ENCODE measurements at regions not wholly inside any gene's neighbourhood (a gene's known extent, or its start where the extent isn't known, plus 50 kb on each side); places are given as distances from the start of the nearest gene placed in this dataset.

DNA sequence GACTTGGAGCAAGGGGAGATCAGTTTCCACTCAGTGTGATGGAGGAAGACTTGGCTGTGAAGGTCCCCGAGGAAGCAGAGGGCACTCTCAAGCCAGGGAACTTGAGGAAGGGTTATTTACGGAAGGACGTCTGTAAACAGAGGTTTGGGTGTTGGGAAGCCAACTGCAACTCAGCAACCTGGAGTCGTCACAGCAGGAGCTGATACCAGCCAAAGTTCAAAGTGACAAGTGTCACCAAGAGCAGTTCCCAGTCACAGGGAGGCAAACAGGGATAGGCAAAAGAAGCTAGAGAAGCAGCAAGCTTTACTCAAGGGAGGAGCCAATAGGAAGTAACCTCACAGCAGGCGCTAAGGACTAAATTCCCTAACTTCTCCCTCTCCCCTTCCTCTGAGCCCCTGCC is 205.5 kb downstream of the EFNB2 start:
- Histone ChIP-seq H3K27me3 (replicated peaks; ENCODE audit: control insufficient read depth, insufficient read depth, low read length) (no peaks in the 10 kb centered on the region), H3K4me1 (ENCODE audit: control insufficient read depth, insufficient read depth, low read length) (no peaks in the 10 kb centered on the region), H3K9ac (ENCODE audit: low read length) (no peak overlapping the region), H3K9me3 (ENCODE audit: control insufficient read depth, low read length) (no peaks in the 10 kb centered on the region), H3K36me3 (ENCODE audit: control insufficient read depth, insufficient read depth, low read length, severe bottlenecking) (no peaks in the 10 kb centered on the region), H3K4me3 (ENCODE audit: low read length) (no peak overlapping the region)
- no peak for DNase-seq (ENCODE audit: low read depth)

DNA sequence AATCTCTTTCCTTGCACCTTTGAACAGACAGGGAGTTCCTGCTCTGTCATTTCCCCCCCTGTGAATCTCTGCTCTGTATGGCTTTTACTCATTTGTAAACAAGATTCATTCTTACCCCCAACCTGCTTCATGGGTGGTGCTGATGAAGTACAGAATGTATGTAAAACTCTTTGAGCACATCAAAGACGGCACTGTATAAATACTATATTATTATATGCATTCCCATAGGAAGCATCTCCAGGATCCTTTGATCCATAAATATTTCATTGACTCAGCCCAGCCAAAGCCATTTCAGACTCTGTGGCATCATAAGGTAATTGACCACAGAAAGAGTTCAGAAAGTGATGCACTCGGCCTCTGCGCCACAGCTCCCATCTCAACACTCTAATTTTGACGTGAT is 208.7 kb downstream of the EFNB2 start:
- Histone ChIP-seq H3K9me3 (ENCODE audit: control insufficient read depth, low read length) (peaks cover 16% of the 10 kb centered on the region), H3K36me3 (ENCODE audit: control insufficient read depth, insufficient read depth, low read length, severe bottlenecking) (no peaks in the 10 kb centered on the region), H3K4me3 (ENCODE audit: low read length) (no peak overlapping the region), H3K27me3 (replicated peaks; ENCODE audit: control insufficient read depth, insufficient read depth, low read length) (no peaks in the 10 kb centered on the region), H3K9ac (ENCODE audit: low read length) (no peak overlapping the region), H3K4me1 (ENCODE audit: control insufficient read depth, insufficient read depth, low read length) (no peaks in the 10 kb centered on the region)
- no peak for DNase-seq (ENCODE audit: low read depth)

DNA sequence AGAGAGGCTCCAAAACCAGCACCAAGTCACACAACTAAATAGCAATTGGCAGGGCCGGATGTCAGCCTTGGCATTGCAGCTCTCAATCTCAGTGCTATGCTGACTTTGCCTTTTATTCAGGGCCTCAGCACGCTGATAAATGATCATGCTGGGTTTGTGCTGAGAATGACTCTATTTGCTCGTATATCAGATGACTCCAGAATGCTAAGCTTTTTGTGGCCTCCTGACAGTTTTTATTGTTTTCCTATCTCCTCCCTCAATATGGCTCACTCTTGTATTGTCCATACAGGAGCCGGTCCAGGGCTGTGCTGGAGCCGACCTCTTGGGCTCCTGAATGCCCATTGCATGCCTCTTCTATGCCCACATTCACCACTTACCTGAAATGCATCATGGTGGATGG is 211.0 kb downstream of the EFNB2 start:
- Histone ChIP-seq H3K36me3 (ENCODE audit: control insufficient read depth, insufficient read depth, low read length, severe bottlenecking) (no peaks in the 10 kb centered on the region), H3K9ac (ENCODE audit: low read length) (no peak overlapping the region), H3K27me3 (replicated peaks; ENCODE audit: control insufficient read depth, insufficient read depth, low read length) (no peaks in the 10 kb centered on the region), H3K4me1 (ENCODE audit: control insufficient read depth, insufficient read depth, low read length) (no peaks in the 10 kb centered on the region), H3K9me3 (ENCODE audit: control insufficient read depth, low read length) (peaks cover 20% of the 10 kb centered on the region), H3K4me3 (ENCODE audit: low read length) (no peak overlapping the region)
- DNase-seq (ENCODE audit: low read depth) = no peak

DNA sequence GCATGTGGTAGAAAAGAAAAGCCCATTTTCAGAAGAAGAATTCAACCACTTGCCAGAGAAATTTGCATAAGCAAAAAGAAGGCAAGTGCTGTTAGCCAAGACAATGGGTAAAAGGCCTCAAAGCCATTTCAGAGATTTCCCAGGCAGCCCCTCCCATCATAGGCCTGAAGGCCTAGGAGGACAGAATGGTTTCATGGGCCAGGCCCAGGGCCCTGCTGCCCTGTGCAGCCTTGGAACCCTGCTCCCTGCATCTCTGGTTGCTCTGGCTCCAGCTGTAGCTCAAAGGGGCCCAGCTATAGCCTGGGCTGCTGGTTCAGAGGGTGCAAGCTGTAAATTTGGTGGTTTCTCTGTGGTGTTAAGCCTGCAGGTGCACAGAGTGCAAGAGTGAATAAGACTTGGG is 212.8 kb downstream of the EFNB2 start:
- DNase-seq (ENCODE audit: low read depth) = no peak
- Histone ChIP-seq H3K4me3 (ENCODE audit: low read length) (no peak overlapping the region), H3K27me3 (replicated peaks; ENCODE audit: control insufficient read depth, insufficient read depth, low read length) (no peaks in the 10 kb centered on the region), H3K36me3 (ENCODE audit: control insufficient read depth, insufficient read depth, low read length, severe bottlenecking) (no peaks in the 10 kb centered on the region), H3K9me3 (ENCODE audit: control insufficient read depth, low read length) (peaks cover 20% of the 10 kb centered on the region), H3K4me1 (ENCODE audit: control insufficient read depth, insufficient read depth, low read length) (no peaks in the 10 kb centered on the region), H3K9ac (ENCODE audit: low read length) (no peak overlapping the region)

DNA sequence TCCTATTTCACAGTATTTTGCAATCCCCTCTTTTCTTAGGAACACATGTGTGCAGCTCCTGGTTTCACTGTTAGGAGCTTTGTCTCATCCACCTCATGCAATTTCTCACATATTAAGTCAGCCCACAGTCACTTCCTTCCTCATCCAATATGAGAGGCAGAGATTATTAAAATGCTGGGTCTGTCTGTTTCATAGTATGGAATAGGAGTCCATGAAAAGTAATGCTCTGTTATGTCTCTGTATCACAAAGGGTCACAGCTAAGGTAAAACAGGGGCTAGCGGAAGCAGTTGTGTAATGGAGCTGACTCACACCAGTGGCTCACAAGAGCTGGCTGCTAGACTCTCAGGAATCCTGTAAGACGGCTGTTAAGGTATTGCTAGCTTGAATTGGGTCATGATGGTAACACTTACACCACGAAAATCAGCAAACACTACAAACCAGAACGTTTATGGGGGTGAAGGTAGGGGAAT is 216.5 kb downstream of the EFNB2 start:
- Histone ChIP-seq H3K36me3 (ENCODE audit: control insufficient read depth, insufficient read depth, low read length, severe bottlenecking) (no peaks in the 10 kb centered on the region), H3K4me3 (ENCODE audit: low read length) (no peak overlapping the region), H3K9ac (ENCODE audit: low read length) (no peak overlapping the region), H3K9me3 (ENCODE audit: control insufficient read depth, low read length) (peaks cover 20% of the 10 kb centered on the region), H3K27me3 (replicated peaks; ENCODE audit: control insufficient read depth, insufficient read depth, low read length) (no peaks in the 10 kb centered on the region), H3K4me1 (ENCODE audit: control insufficient read depth, insufficient read depth, low read length) (no peaks in the 10 kb centered on the region)
- peak; percentile 89 for DNase-seq (ENCODE audit: low read depth)

DNA sequence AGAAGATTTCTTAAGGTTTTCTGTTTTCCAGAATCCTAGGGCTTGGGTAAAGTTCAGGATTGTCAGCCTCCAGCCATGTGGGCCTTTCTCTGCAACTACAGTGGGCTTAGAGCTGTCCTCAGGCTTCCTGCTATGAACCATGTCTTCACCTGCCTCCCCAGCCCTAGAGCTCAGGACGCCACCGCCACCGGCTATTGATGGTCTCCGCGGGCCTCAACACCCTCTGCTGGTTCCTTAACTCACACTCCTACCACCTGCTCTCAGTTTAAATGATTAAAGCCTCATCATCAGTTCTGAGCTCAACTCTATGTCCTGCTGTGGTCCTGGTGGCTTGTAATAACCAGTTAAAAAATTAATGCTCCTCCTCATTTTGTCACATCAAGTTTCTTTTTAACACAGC is 221.0 kb downstream of the EFNB2 start:
- H3K27me3 ChIP-seq (replicated peaks; ENCODE audit: control insufficient read depth, insufficient read depth, low read length) = no peaks in the 10 kb centered on the region
- H3K36me3 ChIP-seq (ENCODE audit: control insufficient read depth, insufficient read depth, low read length, severe bottlenecking) = no peaks in the 10 kb centered on the region
- no peak overlapping the region for H3K4me3 ChIP-seq (ENCODE audit: low read length)
- no peak for DNase-seq (ENCODE audit: low read depth)
- H3K9me3 ChIP-seq (ENCODE audit: control insufficient read depth, low read length) = no peaks in the 10 kb centered on the region
- no peak overlapping the region for H3K9ac ChIP-seq (ENCODE audit: low read length)
- no peaks in the 10 kb centered on the region for H3K4me1 ChIP-seq (ENCODE audit: control insufficient read depth, insufficient read depth, low read length)

DNA sequence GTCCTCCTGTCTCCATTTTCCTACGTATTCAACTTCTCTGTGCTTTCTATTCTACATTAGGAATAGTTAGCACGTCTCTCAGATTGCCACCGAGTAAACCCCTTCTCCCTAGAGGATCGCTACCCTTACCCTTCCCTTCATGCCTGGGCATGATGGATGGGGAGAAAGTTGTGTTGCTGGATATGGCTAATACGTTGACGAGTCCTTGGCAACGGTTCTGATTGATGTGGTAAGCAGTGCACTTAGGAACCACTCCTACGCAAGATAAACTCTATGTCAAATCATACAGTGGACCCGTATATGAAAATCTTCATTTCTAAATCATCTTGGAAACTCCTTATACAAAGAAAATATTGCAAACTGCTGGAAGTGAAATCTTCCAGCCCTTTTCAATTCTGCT is 224.5 kb downstream of the EFNB2 start:
- Histone ChIP-seq H3K9me3 (ENCODE audit: control insufficient read depth, low read length) (no peaks in the 10 kb centered on the region), H3K36me3 (ENCODE audit: control insufficient read depth, insufficient read depth, low read length, severe bottlenecking) (no peaks in the 10 kb centered on the region), H3K9ac (ENCODE audit: low read length) (no peak overlapping the region), H3K4me3 (ENCODE audit: low read length) (no peak overlapping the region), H3K4me1 (ENCODE audit: control insufficient read depth, insufficient read depth, low read length) (no peaks in the 10 kb centered on the region), H3K27me3 (replicated peaks; ENCODE audit: control insufficient read depth, insufficient read depth, low read length) (no peaks in the 10 kb centered on the region)
- no peak for DNase-seq (ENCODE audit: low read depth)

DNA sequence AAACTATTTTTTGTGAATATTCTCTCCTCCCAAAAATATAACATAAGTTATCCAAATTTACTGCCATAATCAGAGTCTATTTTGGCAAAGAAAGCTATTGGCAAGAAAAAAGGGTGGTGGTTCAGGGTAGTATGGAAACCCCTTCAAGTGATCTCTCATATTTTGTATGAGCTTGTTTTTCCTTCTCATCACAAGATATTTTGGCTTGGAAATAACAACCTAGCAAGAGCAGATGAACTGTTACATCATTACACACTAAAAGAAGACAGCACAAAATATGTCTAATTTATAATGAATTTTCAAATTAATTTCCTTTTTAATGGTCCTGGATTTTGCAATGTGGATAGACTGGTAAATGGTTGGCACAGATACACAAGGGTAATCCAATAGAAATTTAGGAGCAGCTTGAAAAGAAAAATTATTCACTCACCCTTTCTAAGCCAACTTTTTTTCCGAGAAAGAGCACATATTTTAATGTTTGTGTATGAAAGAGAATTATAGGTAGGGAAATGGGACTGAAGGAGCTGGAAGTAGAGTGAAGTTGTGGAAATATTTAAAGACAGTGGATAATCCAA is 225.1 kb downstream of the EFNB2 start:
- Histone ChIP-seq H3K4me3 (ENCODE audit: low read length) (no peak overlapping the region), H3K9me3 (ENCODE audit: control insufficient read depth, low read length) (no peaks in the 10 kb centered on the region), H3K4me1 (ENCODE audit: control insufficient read depth, insufficient read depth, low read length) (no peaks in the 10 kb centered on the region), H3K27me3 (replicated peaks; ENCODE audit: control insufficient read depth, insufficient read depth, low read length) (no peaks in the 10 kb centered on the region), H3K36me3 (ENCODE audit: control insufficient read depth, insufficient read depth, low read length, severe bottlenecking) (no peaks in the 10 kb centered on the region), H3K9ac (ENCODE audit: low read length) (no peak overlapping the region)
- DNase-seq (ENCODE audit: low read depth) = no peak

DNA sequence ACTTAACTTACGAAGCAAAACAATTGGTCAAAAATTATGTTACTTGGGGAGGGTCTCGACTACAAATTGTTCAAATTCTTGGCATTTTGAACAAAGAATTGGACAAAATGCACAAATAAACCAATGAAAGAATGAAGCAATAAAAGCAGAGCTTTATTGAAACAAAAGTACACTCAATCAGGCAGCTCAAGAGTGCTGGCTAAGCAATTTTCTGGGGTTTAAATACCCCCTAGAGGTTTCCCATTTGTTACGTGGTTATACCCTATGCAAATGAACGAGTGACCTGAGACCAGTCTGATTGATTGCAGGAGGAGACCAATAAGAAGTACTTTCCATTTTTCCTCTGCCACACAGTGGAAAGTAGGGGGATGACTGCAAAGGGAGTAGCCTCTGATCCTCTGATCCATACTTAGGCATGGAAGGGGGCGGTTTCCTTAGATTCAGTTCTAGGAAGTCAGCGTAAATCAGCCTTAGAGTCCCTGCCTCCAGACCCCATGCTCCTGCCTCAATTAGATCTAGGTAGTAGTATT is 228.6 kb downstream of the EFNB2 start:
- no peak overlapping the region for H3K9ac ChIP-seq (ENCODE audit: low read length)
- H3K4me1 ChIP-seq (ENCODE audit: control insufficient read depth, insufficient read depth, low read length) = no peaks in the 10 kb centered on the region
- H3K4me3 ChIP-seq (ENCODE audit: low read length) = no peak overlapping the region
- H3K9me3 ChIP-seq (ENCODE audit: control insufficient read depth, low read length) = peaks cover 19% of the 10 kb centered on the region
- DNase-seq (ENCODE audit: low read depth) = no peak
- H3K27me3 ChIP-seq (replicated peaks; ENCODE audit: control insufficient read depth, insufficient read depth, low read length) = no peaks in the 10 kb centered on the region
- H3K36me3 ChIP-seq (ENCODE audit: control insufficient read depth, insufficient read depth, low read length, severe bottlenecking) = no peaks in the 10 kb centered on the region

DNA sequence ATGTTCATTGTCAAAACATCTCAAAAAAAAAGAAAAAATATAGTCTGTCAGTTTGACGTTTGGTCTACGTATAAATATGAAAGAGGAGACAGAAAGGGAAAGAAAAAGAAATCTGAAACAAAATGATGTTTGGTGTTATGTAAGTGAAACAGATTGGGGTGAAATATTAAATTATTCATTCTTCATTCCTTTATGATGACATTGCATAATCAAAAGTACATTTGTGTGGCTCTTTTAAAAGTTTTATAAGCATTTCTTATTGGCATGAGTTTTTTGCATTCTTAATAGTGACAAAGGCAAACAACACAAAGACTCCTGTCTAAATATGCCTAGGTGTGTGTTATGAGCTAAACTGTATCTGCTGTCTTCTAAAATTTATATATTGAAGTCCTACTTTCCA is 232.6 kb downstream of the EFNB2 start:
- no peaks in the 10 kb centered on the region for H3K36me3 ChIP-seq (ENCODE audit: control insufficient read depth, insufficient read depth, low read length, severe bottlenecking)
- H3K4me3 ChIP-seq (ENCODE audit: low read length) = no peak overlapping the region
- no peak for DNase-seq (ENCODE audit: low read depth)
- no peaks in the 10 kb centered on the region for H3K4me1 ChIP-seq (ENCODE audit: control insufficient read depth, insufficient read depth, low read length)
- H3K9ac ChIP-seq (ENCODE audit: low read length) = no peak overlapping the region
- no peaks in the 10 kb centered on the region for H3K27me3 ChIP-seq (replicated peaks; ENCODE audit: control insufficient read depth, insufficient read depth, low read length)
- H3K9me3 ChIP-seq (ENCODE audit: control insufficient read depth, low read length) = peaks cover 19% of the 10 kb centered on the region

DNA sequence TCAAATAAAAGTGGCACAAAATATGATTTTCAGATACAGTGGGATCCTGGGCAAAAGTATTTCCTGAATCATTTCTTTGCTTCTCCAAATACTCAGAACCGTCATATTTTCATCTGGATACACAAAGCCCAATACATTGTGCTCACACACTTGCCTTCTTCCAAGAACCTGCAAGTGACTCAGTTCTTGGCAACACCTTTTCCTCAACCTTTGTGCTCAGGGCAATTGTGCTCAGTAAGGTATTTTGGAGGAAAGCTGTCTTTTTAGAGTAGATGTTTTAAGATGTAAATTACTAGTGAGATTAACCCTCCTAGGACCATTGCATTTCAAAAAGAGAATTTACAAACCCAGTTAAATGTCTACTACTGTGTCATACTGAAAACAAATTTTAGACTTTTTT is 233.5 kb downstream of the EFNB2 start:
- peaks cover 19% of the 10 kb centered on the region for H3K9me3 ChIP-seq (ENCODE audit: control insufficient read depth, low read length)
- H3K4me1 ChIP-seq (ENCODE audit: control insufficient read depth, insufficient read depth, low read length) = no peaks in the 10 kb centered on the region
- H3K9ac ChIP-seq (ENCODE audit: low read length) = no peak overlapping the region

DNA sequence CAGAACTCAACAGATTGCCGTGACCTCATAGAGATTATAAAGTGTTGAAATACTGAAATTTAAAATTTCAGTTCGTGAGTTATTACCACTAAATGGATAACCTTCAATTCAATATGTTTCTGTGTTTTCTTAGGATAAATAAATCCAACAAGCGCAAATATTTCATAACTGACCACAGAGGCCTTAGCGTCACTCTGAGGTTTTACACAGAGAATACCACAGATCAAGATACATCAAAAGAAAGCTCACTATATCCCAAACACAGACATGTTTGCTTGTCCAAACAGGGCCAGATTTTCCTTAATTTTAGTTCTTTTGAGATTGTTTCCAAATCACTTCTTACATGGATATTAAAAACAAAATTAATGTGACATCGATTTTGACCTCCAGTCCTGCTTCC is 235.8 kb downstream of the EFNB2 start:
- peaks cover 5% of the 10 kb centered on the region for H3K27me3 ChIP-seq (replicated peaks; ENCODE audit: control insufficient read depth, insufficient read depth, low read length)
- peaks cover 13% of the 10 kb centered on the region for H3K9me3 ChIP-seq (ENCODE audit: control insufficient read depth, low read length)
- no peaks in the 10 kb centered on the region for H3K36me3 ChIP-seq (ENCODE audit: control insufficient read depth, insufficient read depth, low read length, severe bottlenecking)
- H3K4me1 ChIP-seq (ENCODE audit: control insufficient read depth, insufficient read depth, low read length) = no peaks in the 10 kb centered on the region
- peak; percentile 30 for DNase-seq (ENCODE audit: low read depth)
- H3K9ac ChIP-seq (ENCODE audit: low read length) = no peak overlapping the region
- no peak overlapping the region for H3K4me3 ChIP-seq (ENCODE audit: low read length)

More for the DNA sequence above, 233.5 kb downstream of the EFNB2 start:
- DNase-seq (ENCODE audit: low read depth) = no peak
- Histone ChIP-seq H3K27me3 (replicated peaks; ENCODE audit: control insufficient read depth, insufficient read depth, low read length) (no peaks in the 10 kb centered on the region), H3K4me3 (ENCODE audit: low read length) (no peak overlapping the region), H3K36me3 (ENCODE audit: control insufficient read depth, insufficient read depth, low read length, severe bottlenecking) (no peaks in the 10 kb centered on the region)

Data from adipocyte (in vitro differentiated cells).